ENCODE measurements at regions not wholly inside any gene's neighbourhood (a gene's known extent, or its start where the extent isn't known, plus 50 kb on each side); places are given as distances from the start of the nearest gene placed in this dataset.

GRCh38 chr17:83162035-83162745 is 82.8 kb downstream of the METRNL start:
- Histone ChIP-seq H3K4me1 (ENCODE audit: insufficient read depth, low read length, poor library complexity, severe bottlenecking) (no peaks in the 10 kb centered on the region), H3K9me2 (ENCODE audit: insufficient read depth, low read length) (no peaks in the 10 kb centered on the region), H2AFZ (ENCODE audit: low read length) (no peak overlapping the region), H4K20me1 (ENCODE audit: insufficient read depth, low read length) (no peaks in the 10 kb centered on the region), H3K27ac (ENCODE audit: low read depth, low read length, poor library complexity, severe bottlenecking) (no peak overlapping the region), H3K9me3 (ENCODE audit: low read length) (0 out of 2 replicates have a peak, but pooled peaks cover 2% of the 10 kb centered on the region), H3K36me3 (ENCODE audit: insufficient read depth, low read length) (no peaks in the 10 kb centered on the region), H3K79me2 (ENCODE audit: insufficient read depth, low read depth, low read length) (no peaks in the 10 kb centered on the region), H3K4me3 (ENCODE audit: low read depth, low read length, poor library complexity, severe bottlenecking) (no peak overlapping the region), H3K4me2 (ENCODE audit: low read length) (no peak overlapping the region)
- BruUV-seq (replicated peaks): no TSS peak
- intact Hi-C loops (cut with micrococcal nuclease; ENCODE audit: unreplicated experiment): no loop called here
- TF ChIP-seq CTCF (conservative IDR thresholded peaks at IDR 0.05; ENCODE audit: low read length) (no peak), EZH2phosphoT487 (IDR thresholded peaks at IDR 0.05; ENCODE audit: borderline replicate concordance, low read depth, low read length) (no peak)
- ChIA-PET POLR2A (interaction anchor here (0.7 kb wide), 1 partner anchor 9 kb away, joined by 3 read pairs; no protein-coding TSS in a partner anchor), CTCF (ENCODE audit: unreplicated experiment) (no interaction called here)
- no peak for DNase-seq (ENCODE audit: low spot score)

GRCh38 chr17:83164490-83164889 is 85.1 kb downstream of the METRNL start:
- Histone ChIP-seq H2AFZ (ENCODE audit: low read length) (no peak overlapping the region), H3K79me2 (ENCODE audit: insufficient read depth, low read depth, low read length) (no peaks in the 10 kb centered on the region), H3K4me3 (ENCODE audit: low read depth, low read length, poor library complexity, severe bottlenecking) (no peak overlapping the region), H3K36me3 (ENCODE audit: insufficient read depth, low read length) (no peaks in the 10 kb centered on the region), H4K20me1 (ENCODE audit: insufficient read depth, low read length) (no peaks in the 10 kb centered on the region), H3K9me2 (ENCODE audit: insufficient read depth, low read length) (no peaks in the 10 kb centered on the region), H3K27ac (ENCODE audit: low read depth, low read length, poor library complexity, severe bottlenecking) (no peak overlapping the region), H3K4me1 (ENCODE audit: insufficient read depth, low read length, poor library complexity, severe bottlenecking) (no peaks in the 10 kb centered on the region), H3K9me3 (ENCODE audit: low read length) (0 out of 2 replicates have a peak, but pooled peaks cover 6% of the 10 kb centered on the region), H3K4me2 (ENCODE audit: low read length) (no peak overlapping the region)
- CTCF ChIA-PET (ENCODE audit: unreplicated experiment): no interaction called here
- intact Hi-C loops (cut with micrococcal nuclease; ENCODE audit: unreplicated experiment): no loop called here
- POLR2A ChIA-PET: no interaction called here
- no peak for TF ChIP-seq EZH2phosphoT487 (IDR thresholded peaks at IDR 0.05; ENCODE audit: borderline replicate concordance, low read depth, low read length)
- TF ChIP-seq CTCF (conservative IDR thresholded peaks at IDR 0.05; ENCODE audit: low read length): no peak
- no peak for DNase-seq (ENCODE audit: low spot score)
- BruUV-seq (replicated peaks): no TSS peak

GRCh38 chr17:83170571-83171260 is 91.3 kb downstream of the METRNL start:
- H3K9me2 ChIP-seq (ENCODE audit: insufficient read depth, low read length): no peaks in the 10 kb centered on the region
- CTCF ChIA-PET (ENCODE audit: unreplicated experiment): no interaction called here

More at GRCh38 chr17:83170571-83171260, 91.3 kb downstream of the METRNL start:
- TF ChIP-seq CTCF (conservative IDR thresholded peaks at IDR 0.05; ENCODE audit: low read length): no peak
- TF ChIP-seq EZH2phosphoT487 (IDR thresholded peaks at IDR 0.05; ENCODE audit: borderline replicate concordance, low read depth, low read length): no peak
- Histone ChIP-seq H3K27ac (ENCODE audit: low read depth, low read length, poor library complexity, severe bottlenecking) (no peak overlapping the region), H3K4me1 (ENCODE audit: insufficient read depth, low read length, poor library complexity, severe bottlenecking) (peaks cover 22% of the 10 kb centered on the region), H3K79me2 (ENCODE audit: insufficient read depth, low read depth, low read length) (no peaks in the 10 kb centered on the region), H4K20me1 (ENCODE audit: insufficient read depth, low read length) (no peaks in the 10 kb centered on the region), H3K9me3 (ENCODE audit: low read length) (0 out of 2 replicates have a peak, but pooled peaks cover 6% of the 10 kb centered on the region), H3K4me2 (ENCODE audit: low read length) (no peak overlapping the region), H3K4me3 (ENCODE audit: low read depth, low read length, poor library complexity, severe bottlenecking) (no peak overlapping the region), H2AFZ (ENCODE audit: low read length) (no peak overlapping the region), H3K36me3 (ENCODE audit: insufficient read depth, low read length) (no peaks in the 10 kb centered on the region)
- BruUV-seq (replicated peaks): no TSS peak
- POLR2A ChIA-PET: interaction anchor here (0.6 to 1.1 kb wide), 2 partner anchors 9 to 333 kb away, joined by 3 to 5 read pairs; no protein-coding TSS in a partner anchor
- no peak for DNase-seq (ENCODE audit: low spot score)
- intact Hi-C loops (cut with micrococcal nuclease; ENCODE audit: unreplicated experiment): no loop called here

Data from OCI-LY7 (cell line).